HCT116 (cell line): ENCODE measurements at regions not wholly inside any gene's neighbourhood (a gene's known extent, or its start where the extent isn't known, plus 50 kb on each side); places are given as distances from the start of the nearest gene placed in this dataset.

ENCODE experiments used
- ATAC-seq: fragments of 200-7000 bp; cut with Tn5 transposase; 2 replicates; pipeline ENCODE4 v1.9.1; 2020; ENCODE audit warnings: mild to moderate bottlenecking, moderate library complexity
- BruUV-seq: library from RNA; stranded (reverse); fragments of 400-500 nt; replicated peaks from 2 replicates; lab custom pipeline; 2021; lab: Mats Ljungman, UMichigan
- CTCF ChIA-PET: fragments of 300-600 bp; sonication (Branson Sonifier 250); formaldehyde crosslinking; loops from one replicate; lab custom pipeline; 2021; ENCODE audit warnings: antibody characterized with exemption; lab: Charles Lee
- POLR2A ChIA-PET: fragments of 300-600, 350-600 bp; sonication (Branson Sonifier 250); formaldehyde crosslinking; loops from one replicate; lab custom pipeline; 2021; ENCODE audit warnings: antibody characterized with exemption; lab: Charles Lee
- RAD21 ChIA-PET, 2 experiments: fragments of 300-600 bp; sonication (Branson Sonifier 250); formaldehyde crosslinking; loops; one replicate each; lab custom pipeline; 2023; ENCODE audit warnings: low total read pairs in 2 of 2; ENCODE audit not compliant: uncharacterized antibody in 2 of 2, unreplicated experiment in 2 of 2, low non-redundant PET in 1 of 2; lab: Charles Lee
- DNase-seq: peaks from one replicate; pipeline ENCODE4 v3.0.0-alpha.2; 2010; ENCODE audit warnings: low read depth, low spot score
- H2AFZ ChIP-seq: fragments of 200-600 bp; shearing (Covaris generic), sonication (generic); 2 replicates; pipeline ENCODE4 v1.6.1; 2017; ENCODE audit warnings: low read depth, mixed run types, mixed read lengths, antibody characterized with exemption, low read length; ENCODE audit not compliant: poor library complexity, severe bottlenecking
- H3K27ac ChIP-seq: 2 replicates; pipeline ENCODE4 v1.5.1; 2012; ENCODE audit warnings: low read depth, low read length
- H3K27me3 ChIP-seq: fragments of 200-600 bp; sonication (generic); 2 replicates; pipeline ENCODE4 v1.6.1; 2016; ENCODE audit warnings: mixed run types, low read length, mixed read lengths; ENCODE audit not compliant: insufficient read depth
- H3K36me3 ChIP-seq, 2 experiments: fragments of 200-500 bp in 1 of 2; fragments of 200-600 bp in 1 of 2; sonication (Bioruptor generic) in 1 of 2; sonication (generic) in 1 of 2; 2 replicates each; pipeline versions ENCODE4 v1.5.1 to v1.6.1; 2014 to 2016; ENCODE audit warnings: low read length in 2 of 2, inconsistent platforms in 1 of 2, mixed read lengths in 1 of 2, mixed run types in 1 of 2; ENCODE audit not compliant: insufficient read depth in 2 of 2, control insufficient read depth in 1 of 2
- H3K4me1 ChIP-seq, 2 experiments: fragments of 200-600 bp in 1 of 2; sonication (generic) in 1 of 2; 2 replicates each; pipeline versions ENCODE4 v1.5.1 to v1.6.1; 2012 to 2017; ENCODE audit warnings: low read length in 2 of 2, inconsistent platforms in 1 of 2, mild to moderate bottlenecking in 1 of 2, mixed read lengths in 1 of 2, mixed run types in 1 of 2, moderate library complexity in 1 of 2; ENCODE audit not compliant: insufficient read depth in 2 of 2, control insufficient read depth in 1 of 2
- H3K4me2 ChIP-seq: fragments of 200-600 bp; sonication (generic); 2 replicates; pipeline ENCODE4 v1.6.1; 2017; ENCODE audit warnings: mixed run types, low read length, mixed read lengths
- H3K4me3 ChIP-seq, 2 experiments: fragments of 200-600 bp in 1 of 2; sonication (generic) in 1 of 2; replicated peaks in 1 of 2; 2 replicates each; pipeline ENCODE4 v1.5.1; 2011 to 2016; ENCODE audit warnings: low read length in 2 of 2, control low read depth in 1 of 2, low read depth in 1 of 2, mild to moderate bottlenecking in 1 of 2, mixed read lengths in 1 of 2, mixed run types in 1 of 2
- H3K79me2 ChIP-seq: fragments of 200-600 bp; sonication (generic); 2 replicates; pipeline ENCODE4 v1.6.1; 2017; ENCODE audit warnings: mild to moderate bottlenecking, mixed run types, low read length, moderate library complexity, mixed read lengths; ENCODE audit not compliant: insufficient read depth
- H3K9ac ChIP-seq: fragments of 200-600 bp; sonication (generic); 2 replicates; pipeline ENCODE4 v1.6.1; 2016; ENCODE audit warnings: low read length, mixed read lengths
- H3K9me2 ChIP-seq: fragments of 200-600 bp; sonication (generic), shearing (Covaris generic); 2 replicates; pipeline ENCODE4 v1.6.1; 2017; ENCODE audit warnings: mixed run types, mild to moderate bottlenecking, moderate library complexity; ENCODE audit not compliant: insufficient read depth
- H3K9me3 ChIP-seq, 2 experiments: fragments of 200-500 bp in 1 of 2; fragments of 200-600 bp in 1 of 2; sonication (Bioruptor generic) in 1 of 2; sonication (generic) in 1 of 2; 2 replicates each; pipeline ENCODE4 v1.6.1; 2014 to 2017; ENCODE audit warnings: low read length in 2 of 2, mixed read lengths in 2 of 2, inconsistent platforms in 1 of 2, low read depth in 1 of 2, mild to moderate bottlenecking in 1 of 2, mixed run types in 1 of 2, moderate library complexity in 1 of 2; ENCODE audit not compliant: control insufficient read depth in 1 of 2, insufficient read depth in 1 of 2
- H4K20me1 ChIP-seq: fragments of 200-600 bp; sonication (generic), shearing (Covaris generic); 2 replicates; pipeline ENCODE4 v1.6.1; 2017; ENCODE audit warnings: mixed run types, mild to moderate bottlenecking, moderate library complexity; ENCODE audit not compliant: insufficient read depth
- CBX3 ChIP-seq: IDR thresholded peaks from 2 replicates; pipeline ENCODE4 v1.6.1; 2012; ENCODE audit warnings: low read depth
- EGR1 ChIP-seq: IDR thresholded peaks from 2 replicates; pipeline ENCODE4 v1.6.1; 2012; ENCODE audit warnings: low read depth
- EZH2 ChIP-seq: fragments of 200-600 bp; sonication (generic); IDR thresholded peaks from 2 replicates; pipeline ENCODE4 v1.6.1; 2017; ENCODE audit warnings: antibody characterized with exemption, mixed run types
- EZH2phosphoT487 ChIP-seq: fragments of 200-600 bp; IDR thresholded peaks from 2 replicates; pipeline ENCODE4 v1.6.1; 2018; ENCODE audit warnings: antibody characterized with exemption, borderline replicate concordance
- FOSL1 ChIP-seq: IDR thresholded peaks from 2 replicates; pipeline ENCODE4 v1.6.1; 2012; ENCODE audit warnings: low read depth
- MAX ChIP-seq: IDR thresholded peaks from 2 replicates; pipeline ENCODE4 v1.6.1; 2012
- POLR2A ChIP-seq: IDR thresholded peaks from 2 replicates; pipeline ENCODE4 v1.7.0; 2011; ENCODE audit warnings: borderline replicate concordance; ENCODE audit not compliant: insufficient read depth, insufficient read length; ENCODE audit errors: extremely low read depth
- POLR2AphosphoS5 ChIP-seq: IDR thresholded peaks from 2 replicates; pipeline ENCODE4 v1.6.1; 2011; ENCODE audit warnings: mild to moderate bottlenecking, low read depth, low read length, moderate library complexity
- RAD21 ChIP-seq: IDR thresholded peaks from 2 replicates; pipeline ENCODE4 v1.6.1; 2012; ENCODE audit warnings: low read depth, mild to moderate bottlenecking
- SP1 ChIP-seq: IDR thresholded peaks from 2 replicates; pipeline ENCODE4 v1.6.1; 2012; ENCODE audit warnings: low read depth
- SRF ChIP-seq: IDR thresholded peaks from 2 replicates; pipeline ENCODE4 v1.6.1; 2012; ENCODE audit warnings: low read depth
- TCF7L2 ChIP-seq: IDR thresholded peaks from 2 replicates; pipeline ENCODE4 v1.7.0; 2011; ENCODE audit warnings: borderline replicate concordance, inconsistent platforms; ENCODE audit not compliant: insufficient read depth, insufficient read length; ENCODE audit errors: extremely low read depth
- YY1 ChIP-seq: IDR thresholded peaks from 2 replicates; pipeline ENCODE4 v1.6.1; 2011; ENCODE audit warnings: low read length, low read depth, moderate library complexity, mild to moderate bottlenecking; ENCODE audit not compliant: insufficient replicate concordance; ENCODE audit errors: extremely low read depth
- ZBTB33 ChIP-seq: IDR thresholded peaks from 2 replicates; pipeline ENCODE4 v1.6.1; 2011; ENCODE audit warnings: mild to moderate bottlenecking, low read length, moderate library complexity; ENCODE audit not compliant: insufficient replicate concordance; ENCODE audit errors: extremely low read depth
- ZFX ChIP-seq: fragments of 450-650 bp; IDR thresholded peaks from 2 replicates; pipeline ENCODE4 v1.6.1; 2017
- ZNF274 ChIP-seq: fragments of 200-500 bp; sonication (Bioruptor generic); IDR thresholded peaks from 2 replicates; pipeline ENCODE4 v1.6.1; 2014; ENCODE audit warnings: mild to moderate bottlenecking, low read depth, low read length, inconsistent platforms
- intact Hi-C: fragments of 100-400 bp; cut with micrococcal nuclease; formaldehyde crosslinking; loops from 2 replicates; pipeline ENCODE4 v1.10.0; 2022
- TF ChIP-seq, protein P1 (sequence below): IDR thresholded peaks from 2 replicates; pipeline ENCODE4 v1.6.1; 2012
- TF ChIP-seq, protein P2 (sequence below): IDR thresholded peaks from 2 replicates; pipeline ENCODE4 v1.6.1; 2012; ENCODE audit warnings: low read depth

DNA sequence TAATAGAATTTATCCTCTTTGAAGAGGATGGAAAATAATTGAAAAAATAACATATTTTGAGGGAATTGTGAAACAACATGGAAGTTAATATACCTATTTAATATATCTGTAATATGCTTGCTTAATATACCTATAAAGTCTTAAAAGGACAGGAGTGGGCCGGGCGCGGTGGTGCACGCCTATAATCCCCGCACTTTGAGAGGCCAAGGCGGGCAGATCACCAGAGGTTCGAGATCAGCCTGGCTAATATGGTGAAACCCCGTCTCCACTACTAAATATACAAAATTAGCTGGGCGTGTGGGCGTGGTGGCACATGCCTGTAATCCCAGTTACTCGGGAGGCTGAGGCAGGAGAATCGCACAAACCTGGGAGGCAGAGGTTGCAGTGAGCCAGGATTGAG is 254.9 kb downstream of the TMX3 start (continued):
- no peak for TF ChIP-seq EZH2
- no peak for TF ChIP-seq ZFX
- no peak for TF ChIP-seq EGR1
- TF ChIP-seq RAD21, result no peak
- TF ChIP-seq MAX, result no peak
- no peak for TF ChIP-seq TCF7L2
- TF ChIP-seq EZH2phosphoT487, result no peak
- TF ChIP-seq, protein P1, sequence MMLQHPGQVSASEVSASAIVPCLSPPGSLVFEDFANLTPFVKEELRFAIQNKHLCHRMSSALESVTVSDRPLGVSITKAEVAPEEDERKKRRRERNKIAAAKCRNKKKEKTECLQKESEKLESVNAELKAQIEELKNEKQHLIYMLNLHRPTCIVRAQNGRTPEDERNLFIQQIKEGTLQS, result no peak
- no peak for TF ChIP-seq POLR2A
- TF ChIP-seq CBX3, result no peak

GRCh38 chr18:68456985-68457384 is 257.9 kb downstream of the TMX3 start:
- ChIA-PET CTCF (no interaction called here), RAD21 (no interaction called here), POLR2A (no interaction called here)
- H2AFZ ChIP-seq, result no peak overlapping the region
- H4K20me1 ChIP-seq, result no peaks in the 10 kb centered on the region
- ATAC-seq (no peak), DNase-seq (no peak)
- no peak overlapping the region for H3K4me3 ChIP-seq
- no peak overlapping the region for H3K4me2 ChIP-seq
- no peaks in the 10 kb centered on the region for H3K9me2 ChIP-seq
- intact Hi-C loops, result no loop called here
- H3K36me3 ChIP-seq, result no peaks in the 10 kb centered on the region
- H3K4me1 ChIP-seq, result no peaks in the 10 kb centered on the region
- no peaks in the 10 kb centered on the region for H3K79me2 ChIP-seq
- no peak overlapping the region for H3K9ac ChIP-seq
- no peak overlapping the region for H3K27ac ChIP-seq
- BruUV-seq, result no TSS peak
- peaks cover 6 to 18% of the 10 kb centered on the region in 2 experiments; a peak in 2 of 4 replicates for H3K9me3 ChIP-seq
- H3K27me3 ChIP-seq, result no peaks in the 10 kb centered on the region
- TF ChIP-seq EZH2 (no peak), POLR2A (no peak), ZFX (no peak), RAD21 (no peak), ZBTB33 (no peak), SRF (no peak), POLR2AphosphoS5 (no peak), YY1 (no peak), CBX3 (no peak), EGR1 (no peak), ZNF274 (no peak), EZH2phosphoT487 (no peak), SP1 (no peak), FOSL1 (no peak)
- TF ChIP-seq, protein P2, sequence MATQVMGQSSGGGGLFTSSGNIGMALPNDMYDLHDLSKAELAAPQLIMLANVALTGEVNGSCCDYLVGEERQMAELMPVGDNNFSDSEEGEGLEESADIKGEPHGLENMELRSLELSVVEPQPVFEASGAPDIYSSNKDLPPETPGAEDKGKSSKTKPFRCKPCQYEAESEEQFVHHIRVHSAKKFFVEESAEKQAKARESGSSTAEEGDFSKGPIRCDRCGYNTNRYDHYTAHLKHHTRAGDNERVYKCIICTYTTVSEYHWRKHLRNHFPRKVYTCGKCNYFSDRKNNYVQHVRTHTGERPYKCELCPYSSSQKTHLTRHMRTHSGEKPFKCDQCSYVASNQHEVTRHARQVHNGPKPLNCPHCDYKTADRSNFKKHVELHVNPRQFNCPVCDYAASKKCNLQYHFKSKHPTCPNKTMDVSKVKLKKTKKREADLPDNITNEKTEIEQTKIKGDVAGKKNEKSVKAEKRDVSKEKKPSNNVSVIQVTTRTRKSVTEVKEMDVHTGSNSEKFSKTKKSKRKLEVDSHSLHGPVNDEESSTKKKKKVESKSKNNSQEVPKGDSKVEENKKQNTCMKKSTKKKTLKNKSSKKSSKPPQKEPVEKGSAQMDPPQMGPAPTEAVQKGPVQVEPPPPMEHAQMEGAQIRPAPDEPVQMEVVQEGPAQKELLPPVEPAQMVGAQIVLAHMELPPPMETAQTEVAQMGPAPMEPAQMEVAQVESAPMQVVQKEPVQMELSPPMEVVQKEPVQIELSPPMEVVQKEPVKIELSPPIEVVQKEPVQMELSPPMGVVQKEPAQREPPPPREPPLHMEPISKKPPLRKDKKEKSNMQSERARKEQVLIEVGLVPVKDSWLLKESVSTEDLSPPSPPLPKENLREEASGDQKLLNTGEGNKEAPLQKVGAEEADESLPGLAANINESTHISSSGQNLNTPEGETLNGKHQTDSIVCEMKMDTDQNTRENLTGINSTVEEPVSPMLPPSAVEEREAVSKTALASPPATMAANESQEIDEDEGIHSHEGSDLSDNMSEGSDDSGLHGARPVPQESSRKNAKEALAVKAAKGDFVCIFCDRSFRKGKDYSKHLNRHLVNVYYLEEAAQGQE, result no peak
